ENCODE measurements at regions not wholly inside any gene's neighbourhood (a gene's known extent, or its start where the extent isn't known, plus 50 kb on each side); places are given as distances from the start of the nearest gene placed in this dataset.

DNA sequence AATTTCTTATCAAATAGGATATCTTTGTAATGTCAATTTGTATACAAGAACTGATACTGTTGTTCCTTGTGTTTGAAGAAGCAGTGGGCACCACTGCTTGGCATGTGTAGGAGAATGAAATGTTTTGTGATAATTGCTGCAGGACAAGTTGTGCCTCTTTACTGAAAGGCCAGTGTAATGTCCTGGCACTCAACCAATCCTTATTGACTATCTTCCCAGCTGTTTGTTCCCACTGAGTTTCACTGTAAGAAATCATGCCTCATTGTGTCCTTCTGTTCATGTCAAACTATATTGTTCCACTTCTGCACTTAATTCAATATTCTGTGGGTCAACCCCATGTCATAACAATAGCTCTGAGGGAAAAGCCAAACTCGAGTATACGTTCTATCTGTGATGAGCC is 136.1 kb upstream of the FAM83B start:
- TF ChIP-seq, protein P1, sequence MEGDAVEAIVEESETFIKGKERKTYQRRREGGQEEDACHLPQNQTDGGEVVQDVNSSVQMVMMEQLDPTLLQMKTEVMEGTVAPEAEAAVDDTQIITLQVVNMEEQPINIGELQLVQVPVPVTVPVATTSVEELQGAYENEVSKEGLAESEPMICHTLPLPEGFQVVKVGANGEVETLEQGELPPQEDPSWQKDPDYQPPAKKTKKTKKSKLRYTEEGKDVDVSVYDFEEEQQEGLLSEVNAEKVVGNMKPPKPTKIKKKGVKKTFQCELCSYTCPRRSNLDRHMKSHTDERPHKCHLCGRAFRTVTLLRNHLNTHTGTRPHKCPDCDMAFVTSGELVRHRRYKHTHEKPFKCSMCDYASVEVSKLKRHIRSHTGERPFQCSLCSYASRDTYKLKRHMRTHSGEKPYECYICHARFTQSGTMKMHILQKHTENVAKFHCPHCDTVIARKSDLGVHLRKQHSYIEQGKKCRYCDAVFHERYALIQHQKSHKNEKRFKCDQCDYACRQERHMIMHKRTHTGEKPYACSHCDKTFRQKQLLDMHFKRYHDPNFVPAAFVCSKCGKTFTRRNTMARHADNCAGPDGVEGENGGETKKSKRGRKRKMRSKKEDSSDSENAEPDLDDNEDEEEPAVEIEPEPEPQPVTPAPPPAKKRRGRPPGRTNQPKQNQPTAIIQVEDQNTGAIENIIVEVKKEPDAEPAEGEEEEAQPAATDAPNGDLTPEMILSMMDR (IDR thresholded peaks at IDR 0.05) = no peak
- TF ChIP-seq ZFX (IDR thresholded peaks at IDR 0.05; ENCODE audit: borderline replicate concordance) = no peak

Measured in 22Rv1 (cell line).